ENCODE measurements at regions not wholly inside any gene's neighbourhood (a gene's known extent, or its start where the extent isn't known, plus 50 kb on each side); places are given as distances from the start of the nearest gene placed in this dataset.

GRCh38 chr1:177880339-177880891, 89.4 kb downstream of the SEC16B start:
- Histone ChIP-seq H3K27me3 (ENCODE audit: insufficient read depth, poor library complexity, severe bottlenecking) (no peaks in the 10 kb centered on the region), H3K27ac (replicated peaks) (no peak overlapping the region), H3K4me3 (replicated peaks; ENCODE audit: insufficient read depth, low read length) (no peak overlapping the region)
- no peak for DNase-seq (ENCODE audit: low read depth in 1 of 2, low spot score in 1 of 2)
- TF ChIP-seq SPI1 (IDR thresholded peaks at IDR 0.05; ENCODE audit: borderline replicate concordance, low read depth): no peak
- no peak for TF ChIP-seq GABPA (IDR thresholded peaks at IDR 0.05; ENCODE audit: low read depth)
- TF ChIP-seq REST (IDR thresholded peaks at IDR 0.05; ENCODE audit: insufficient replicate concordance, low read depth): no peak
- TF ChIP-seq, protein P1, sequence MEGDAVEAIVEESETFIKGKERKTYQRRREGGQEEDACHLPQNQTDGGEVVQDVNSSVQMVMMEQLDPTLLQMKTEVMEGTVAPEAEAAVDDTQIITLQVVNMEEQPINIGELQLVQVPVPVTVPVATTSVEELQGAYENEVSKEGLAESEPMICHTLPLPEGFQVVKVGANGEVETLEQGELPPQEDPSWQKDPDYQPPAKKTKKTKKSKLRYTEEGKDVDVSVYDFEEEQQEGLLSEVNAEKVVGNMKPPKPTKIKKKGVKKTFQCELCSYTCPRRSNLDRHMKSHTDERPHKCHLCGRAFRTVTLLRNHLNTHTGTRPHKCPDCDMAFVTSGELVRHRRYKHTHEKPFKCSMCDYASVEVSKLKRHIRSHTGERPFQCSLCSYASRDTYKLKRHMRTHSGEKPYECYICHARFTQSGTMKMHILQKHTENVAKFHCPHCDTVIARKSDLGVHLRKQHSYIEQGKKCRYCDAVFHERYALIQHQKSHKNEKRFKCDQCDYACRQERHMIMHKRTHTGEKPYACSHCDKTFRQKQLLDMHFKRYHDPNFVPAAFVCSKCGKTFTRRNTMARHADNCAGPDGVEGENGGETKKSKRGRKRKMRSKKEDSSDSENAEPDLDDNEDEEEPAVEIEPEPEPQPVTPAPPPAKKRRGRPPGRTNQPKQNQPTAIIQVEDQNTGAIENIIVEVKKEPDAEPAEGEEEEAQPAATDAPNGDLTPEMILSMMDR (IDR thresholded peaks at IDR 0.05; ENCODE audit: insufficient read depth, low read length): no peak
- TF ChIP-seq POLR2AphosphoS5 (IDR thresholded peaks at IDR 0.05; ENCODE audit: low read depth): no peak

- Histone ChIP-seq H3K27ac (replicated peaks) (no peak overlapping the region), H3K27me3 (ENCODE audit: insufficient read depth, poor library complexity, severe bottlenecking) (no peaks in the 10 kb centered on the region), H3K4me3 (replicated peaks; ENCODE audit: insufficient read depth, low read length) (no peak overlapping the region)
- DNase-seq (ENCODE audit: low read depth in 1 of 2, low spot score in 1 of 2): no peak
- TF ChIP-seq POLR2AphosphoS5 (IDR thresholded peaks at IDR 0.05; ENCODE audit: low read depth) (no peak), REST (IDR thresholded peaks at IDR 0.05; ENCODE audit: insufficient replicate concordance, low read depth) (no peak), GABPA (IDR thresholded peaks at IDR 0.05; ENCODE audit: low read depth) (no peak), SPI1 (IDR thresholded peaks at IDR 0.05; ENCODE audit: borderline replicate concordance, low read depth) (no peak)
- TF ChIP-seq, protein P1 (IDR thresholded peaks at IDR 0.05; ENCODE audit: insufficient read depth, low read length): no peak
Observed at GRCh38 chr1:177877086-177877485, 92.8 kb downstream of the SEC16B start.

DNA sequence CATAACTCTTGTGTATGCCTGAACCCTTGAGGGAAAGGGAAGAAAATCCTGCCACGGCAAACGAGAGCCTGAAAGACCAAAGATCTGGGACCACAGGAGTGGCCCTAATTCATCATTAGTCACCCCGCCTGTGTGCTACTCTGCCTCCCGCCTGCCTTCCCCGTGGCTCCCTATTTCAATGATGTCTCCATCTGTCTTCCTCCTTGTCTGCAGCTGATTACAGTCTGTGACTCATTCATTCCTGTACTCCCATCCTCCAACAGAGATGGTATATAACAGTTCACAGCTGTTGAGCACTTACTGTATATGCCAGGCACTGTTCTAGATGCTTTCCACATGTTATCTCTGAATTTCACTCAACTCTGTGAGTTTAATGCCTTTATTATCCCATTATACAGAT, 96.6 kb downstream of the SEC16B start:
- TF ChIP-seq POLR2AphosphoS5 (IDR thresholded peaks at IDR 0.05; ENCODE audit: low read depth) (no peak), REST (IDR thresholded peaks at IDR 0.05; ENCODE audit: insufficient replicate concordance, low read depth) (no peak), SPI1 (IDR thresholded peaks at IDR 0.05; ENCODE audit: borderline replicate concordance, low read depth) (no peak), GABPA (IDR thresholded peaks at IDR 0.05; ENCODE audit: low read depth) (no peak)
- TF ChIP-seq, protein P1 (IDR thresholded peaks at IDR 0.05; ENCODE audit: insufficient read depth, low read length): no peak
- Histone ChIP-seq H3K27me3 (ENCODE audit: insufficient read depth, poor library complexity, severe bottlenecking) (no peaks in the 10 kb centered on the region), H3K4me3 (replicated peaks; ENCODE audit: insufficient read depth, low read length) (no peak overlapping the region), H3K27ac (replicated peaks) (no peak overlapping the region)
- no peak for DNase-seq (ENCODE audit: low read depth in 1 of 2, low spot score in 1 of 2)
